ENCODE measurements at regions not wholly inside any gene's neighbourhood (a gene's known extent, or its start where the extent isn't known, plus 50 kb on each side); places are given as distances from the start of the nearest gene placed in this dataset.

GRCh38 chrX:40184968-40185367 lies 87.2 kb upstream of the BCOR start:
- TF ChIP-seq, protein P1, sequence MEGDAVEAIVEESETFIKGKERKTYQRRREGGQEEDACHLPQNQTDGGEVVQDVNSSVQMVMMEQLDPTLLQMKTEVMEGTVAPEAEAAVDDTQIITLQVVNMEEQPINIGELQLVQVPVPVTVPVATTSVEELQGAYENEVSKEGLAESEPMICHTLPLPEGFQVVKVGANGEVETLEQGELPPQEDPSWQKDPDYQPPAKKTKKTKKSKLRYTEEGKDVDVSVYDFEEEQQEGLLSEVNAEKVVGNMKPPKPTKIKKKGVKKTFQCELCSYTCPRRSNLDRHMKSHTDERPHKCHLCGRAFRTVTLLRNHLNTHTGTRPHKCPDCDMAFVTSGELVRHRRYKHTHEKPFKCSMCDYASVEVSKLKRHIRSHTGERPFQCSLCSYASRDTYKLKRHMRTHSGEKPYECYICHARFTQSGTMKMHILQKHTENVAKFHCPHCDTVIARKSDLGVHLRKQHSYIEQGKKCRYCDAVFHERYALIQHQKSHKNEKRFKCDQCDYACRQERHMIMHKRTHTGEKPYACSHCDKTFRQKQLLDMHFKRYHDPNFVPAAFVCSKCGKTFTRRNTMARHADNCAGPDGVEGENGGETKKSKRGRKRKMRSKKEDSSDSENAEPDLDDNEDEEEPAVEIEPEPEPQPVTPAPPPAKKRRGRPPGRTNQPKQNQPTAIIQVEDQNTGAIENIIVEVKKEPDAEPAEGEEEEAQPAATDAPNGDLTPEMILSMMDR (IDR thresholded peaks at IDR 0.05), result no peak
- TF ChIP-seq POLR2A (IDR thresholded peaks at IDR 0.05) (no peak), EP300 (IDR thresholded peaks at IDR 0.05; ENCODE audit: low read depth) (no peak)

Data from transverse colon (tissue), 3 donors.